HEK293 (cell line): ENCODE measurements at regions not wholly inside any gene's neighbourhood (a gene's known extent, or its start where the extent isn't known, plus 50 kb on each side); places are given as distances from the start of the nearest gene placed in this dataset.

Source experiments
- CTCF ChIA-PET: fragments of 350-600 bp; formaldehyde crosslinking; extraction: SDS; loops from one replicate; lab custom pipeline; 2021; ENCODE audit warnings: antibody characterized with exemption; lab: Yijun Ruan, JAX
- POLR2A ChIA-PET: fragments of 300-600 bp; formaldehyde crosslinking; extraction: SDS; loops from one replicate; lab custom pipeline; 2020; ENCODE audit warnings: antibody characterized with exemption, inconsistent platforms; lab: Yijun Ruan, JAX
- H3K27ac ChIP-seq: fragments of 200-500 bp; sonication (Bioruptor generic); 2 replicates; pipeline ENCODE4 v1.5.1; 2014; ENCODE audit warnings: low read depth, low read length, control low read depth, inconsistent platforms; ENCODE audit errors: extremely low read depth
- H3K36me3 ChIP-seq, 2 experiments: fragments of 200-500 bp in 1 of 2; sonication (Bioruptor generic) in 1 of 2; 1 replicate in 1 of 2; 2 replicates in 1 of 2; pipeline ENCODE4 v1.5.1; 2014 to 2017; ENCODE audit warnings: inconsistent platforms in 2 of 2, low read length in 2 of 2; ENCODE audit not compliant: control insufficient read depth in 2 of 2, insufficient read depth in 1 of 2
- H3K4me1 ChIP-seq: fragments of 200-500 bp; sonication (Bioruptor generic); 2 replicates; pipeline ENCODE4 v1.5.1; 2014; ENCODE audit warnings: mild to moderate bottlenecking, low read length, inconsistent platforms; ENCODE audit not compliant: control insufficient read depth, insufficient read depth
- H3K4me3 ChIP-seq: 2 replicates; pipeline ENCODE4 v1.5.1; 2011; ENCODE audit warnings: low read depth, mild to moderate bottlenecking, control low read depth, low read length, moderate library complexity
- H3K9me3 ChIP-seq: fragments of 200-500 bp; sonication (Bioruptor generic); 2 replicates; pipeline ENCODE4 v1.5.1; 2014; ENCODE audit warnings: low read depth, low read length, inconsistent platforms; ENCODE audit not compliant: control insufficient read depth, insufficient read depth
- BCL11B ChIP-seq: fragments of 450-650 bp; formaldehyde crosslinking; IDR thresholded peaks from 2 replicates; pipeline ENCODE4 v1.5.1; 2016; ENCODE audit warnings: low read depth, missing biosample characterization, missing genetic modification characterization
- GLIS2 ChIP-seq: fragments of 450-650 bp; formaldehyde crosslinking; IDR thresholded peaks from 2 replicates; pipeline ENCODE4 v1.5.1; 2016; ENCODE audit warnings: missing biosample characterization, missing genetic modification characterization
- TCF7L2 ChIP-seq: IDR thresholded peaks from 2 replicates; pipeline ENCODE4 v1.6.1; 2011; ENCODE audit warnings: low read depth, mild to moderate bottlenecking, inconsistent platforms, low read length, moderate library complexity, borderline replicate concordance
- YY2 ChIP-seq: fragments of 450-650 bp; formaldehyde crosslinking; IDR thresholded peaks from 2 replicates; pipeline ENCODE4 v1.5.1; 2016; ENCODE audit warnings: missing biosample characterization, missing genetic modification characterization
- ZNF221 ChIP-seq: fragments of 450-650 bp; formaldehyde crosslinking; IDR thresholded peaks from 2 replicates; pipeline ENCODE4 v1.5.1; 2017; ENCODE audit warnings: missing biosample characterization, missing genetic modification characterization, borderline replicate concordance
- ZNF501 ChIP-seq: fragments of 450-650 bp; formaldehyde crosslinking; IDR thresholded peaks from 2 replicates; pipeline ENCODE4 v1.5.1; 2016; ENCODE audit warnings: missing biosample characterization, missing genetic modification characterization
- ZNF510 ChIP-seq: fragments of 450-650 bp; formaldehyde crosslinking; IDR thresholded peaks from 2 replicates; pipeline ENCODE4 v1.5.1; 2018; ENCODE audit warnings: mild to moderate bottlenecking, missing genetic modification characterization, missing biosample characterization; ENCODE audit not compliant: insufficient replicate concordance
- ZNF521 ChIP-seq: fragments of 450-650 bp; formaldehyde crosslinking; IDR thresholded peaks from 2 replicates; pipeline ENCODE4 v1.5.1; 2017; ENCODE audit warnings: missing biosample characterization, mild to moderate bottlenecking, missing genetic modification characterization
- ZNF610 ChIP-seq: fragments of 450-650 bp; formaldehyde crosslinking; IDR thresholded peaks from 2 replicates; pipeline ENCODE4 v1.5.1; 2016; ENCODE audit warnings: missing biosample characterization, missing genetic modification characterization, borderline replicate concordance
- ZNF623 ChIP-seq: fragments of 450-650 bp; formaldehyde crosslinking; IDR thresholded peaks from 2 replicates; pipeline ENCODE4 v1.5.1; 2016; ENCODE audit warnings: missing biosample characterization, missing genetic modification characterization
- ZNF629 ChIP-seq: fragments of 450-650 bp; formaldehyde crosslinking; IDR thresholded peaks from 2 replicates; pipeline ENCODE4 v1.5.1; 2017; ENCODE audit warnings: missing biosample characterization, missing genetic modification characterization
- ZNF837 ChIP-seq: fragments of 450-650 bp; formaldehyde crosslinking; IDR thresholded peaks from 2 replicates; pipeline ENCODE4 v1.5.1; 2016; ENCODE audit warnings: missing biosample characterization, missing genetic modification characterization
- ZXDB ChIP-seq: fragments of 450-650 bp; formaldehyde crosslinking; IDR thresholded peaks from 2 replicates; pipeline ENCODE4 v1.5.1; 2016; ENCODE audit warnings: missing biosample characterization, missing genetic modification characterization
- TF ChIP-seq, protein P1 (sequence below): fragments of 450-650 bp; formaldehyde crosslinking; IDR thresholded peaks from 2 replicates; pipeline ENCODE4 v1.5.1; 2016; ENCODE audit warnings: missing biosample characterization, missing genetic modification characterization, borderline replicate concordance
- TF ChIP-seq, protein P2 (sequence below): fragments of 450-650 bp; formaldehyde crosslinking; IDR thresholded peaks from 2 replicates; pipeline ENCODE4 v1.5.1; 2017; ENCODE audit warnings: missing biosample characterization, missing genetic modification characterization
- TF ChIP-seq, protein P3 (sequence below): fragments of 450-650 bp; formaldehyde crosslinking; IDR thresholded peaks from 2 replicates; pipeline ENCODE4 v1.5.1; 2016; ENCODE audit warnings: missing biosample characterization, missing genetic modification characterization
- TF ChIP-seq, protein P4 (sequence below): fragments of 450-650 bp; formaldehyde crosslinking; IDR thresholded peaks from 2 replicates; pipeline ENCODE4 v1.5.1; 2017; ENCODE audit warnings: missing biosample characterization, missing genetic modification characterization
- TF ChIP-seq, protein P5 (sequence below): fragments of 450-650 bp; formaldehyde crosslinking; IDR thresholded peaks from 2 replicates; pipeline ENCODE4 v1.5.1; 2016; ENCODE audit warnings: missing biosample characterization, missing genetic modification characterization

DNA sequence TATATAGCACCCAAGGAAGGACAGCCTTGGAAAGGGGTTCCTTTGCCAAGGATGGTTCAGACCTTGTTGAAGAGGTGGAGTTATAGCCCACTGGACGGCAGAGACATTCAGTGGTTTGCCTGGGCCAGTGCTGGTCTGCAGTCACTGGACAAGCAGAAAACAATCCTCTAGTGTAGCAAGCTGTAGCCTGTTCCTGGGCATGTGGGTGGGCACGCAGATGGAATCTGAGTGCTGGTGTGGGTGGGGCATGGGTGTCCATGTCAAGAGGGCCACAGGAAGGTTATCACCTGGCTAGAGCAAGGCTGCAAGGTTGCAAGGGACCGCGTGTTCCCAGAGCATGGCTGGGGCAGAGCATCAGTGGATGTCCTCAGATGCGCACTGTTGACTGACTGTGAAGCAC lies 244.7 kb downstream of the PTPRU start:
- no peaks in the 10 kb centered on the region for H3K4me1 ChIP-seq
- H3K4me3 ChIP-seq = no peak overlapping the region
- no peak for TF ChIP-seq ZNF610 (tag by site-specific recombination)
- H3K9me3 ChIP-seq = no peaks in the 10 kb centered on the region
- ChIA-PET POLR2A (no interaction called here), CTCF (interaction anchor here (0.6 kb wide), 1 partner anchor 278 kb away, joined by 3 read pairs; no protein-coding TSS in a partner anchor)
- no peak overlapping the region for H3K27ac ChIP-seq
- no peaks in the 10 kb centered on the region for H3K36me3 ChIP-seq

DNA sequence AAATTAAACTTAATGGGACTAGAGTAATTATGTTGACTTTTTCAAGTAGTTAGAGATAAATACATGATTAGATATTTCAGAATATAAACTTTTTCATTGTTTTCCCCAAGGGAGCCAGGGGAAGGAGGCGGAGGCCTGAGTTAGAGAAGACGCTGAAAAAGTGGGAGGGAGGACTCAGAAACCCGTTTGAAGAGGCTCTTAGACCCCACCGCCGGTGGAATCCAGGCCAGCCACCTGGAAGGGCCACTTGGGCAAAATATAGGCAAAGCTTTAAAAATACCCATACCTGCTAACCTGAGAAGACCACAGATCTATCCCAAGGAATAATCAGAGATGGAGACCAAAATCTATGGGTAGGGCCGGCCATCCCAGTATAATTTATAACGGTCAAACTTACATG lies 242.6 kb downstream of the PTPRU start:
- no peak overlapping the region for H3K4me3 ChIP-seq
- ChIA-PET CTCF (no interaction called here), POLR2A (no interaction called here)
- TF ChIP-seq TCF7L2 (no peak), ZNF629 (no peak), YY2 (tag by site-specific recombination) (no peak)
- TF ChIP-seq, protein P1, sequence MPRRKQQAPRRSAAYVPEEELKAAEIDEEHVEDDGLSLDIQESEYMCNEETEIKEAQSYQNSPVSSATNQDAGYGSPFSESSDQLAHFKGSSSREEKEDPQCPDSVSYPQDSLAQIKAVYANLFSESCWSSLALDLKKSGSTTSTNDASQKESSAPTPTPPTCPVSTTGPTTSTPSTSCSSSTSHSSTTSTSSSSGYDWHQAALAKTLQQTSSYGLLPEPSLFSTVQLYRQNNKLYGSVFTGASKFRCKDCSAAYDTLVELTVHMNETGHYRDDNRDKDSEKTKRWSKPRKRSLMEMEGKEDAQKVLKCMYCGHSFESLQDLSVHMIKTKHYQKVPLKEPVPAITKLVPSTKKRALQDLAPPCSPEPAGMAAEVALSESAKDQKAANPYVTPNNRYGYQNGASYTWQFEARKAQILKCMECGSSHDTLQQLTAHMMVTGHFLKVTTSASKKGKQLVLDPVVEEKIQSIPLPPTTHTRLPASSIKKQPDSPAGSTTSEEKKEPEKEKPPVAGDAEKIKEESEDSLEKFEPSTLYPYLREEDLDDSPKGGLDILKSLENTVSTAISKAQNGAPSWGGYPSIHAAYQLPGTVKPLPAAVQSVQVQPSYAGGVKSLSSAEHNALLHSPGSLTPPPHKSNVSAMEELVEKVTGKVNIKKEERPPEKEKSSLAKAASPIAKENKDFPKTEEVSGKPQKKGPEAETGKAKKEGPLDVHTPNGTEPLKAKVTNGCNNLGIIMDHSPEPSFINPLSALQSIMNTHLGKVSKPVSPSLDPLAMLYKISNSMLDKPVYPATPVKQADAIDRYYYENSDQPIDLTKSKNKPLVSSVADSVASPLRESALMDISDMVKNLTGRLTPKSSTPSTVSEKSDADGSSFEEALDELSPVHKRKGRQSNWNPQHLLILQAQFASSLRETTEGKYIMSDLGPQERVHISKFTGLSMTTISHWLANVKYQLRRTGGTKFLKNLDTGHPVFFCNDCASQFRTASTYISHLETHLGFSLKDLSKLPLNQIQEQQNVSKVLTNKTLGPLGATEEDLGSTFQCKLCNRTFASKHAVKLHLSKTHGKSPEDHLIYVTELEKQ (tag by site-specific recombination) = no peak
- no peaks in the 10 kb centered on the region for H3K4me1 ChIP-seq
- H3K36me3 ChIP-seq = no peaks in the 10 kb centered on the region
- H3K27ac ChIP-seq = no peak overlapping the region
- no peaks in the 10 kb centered on the region for H3K9me3 ChIP-seq

DNA sequence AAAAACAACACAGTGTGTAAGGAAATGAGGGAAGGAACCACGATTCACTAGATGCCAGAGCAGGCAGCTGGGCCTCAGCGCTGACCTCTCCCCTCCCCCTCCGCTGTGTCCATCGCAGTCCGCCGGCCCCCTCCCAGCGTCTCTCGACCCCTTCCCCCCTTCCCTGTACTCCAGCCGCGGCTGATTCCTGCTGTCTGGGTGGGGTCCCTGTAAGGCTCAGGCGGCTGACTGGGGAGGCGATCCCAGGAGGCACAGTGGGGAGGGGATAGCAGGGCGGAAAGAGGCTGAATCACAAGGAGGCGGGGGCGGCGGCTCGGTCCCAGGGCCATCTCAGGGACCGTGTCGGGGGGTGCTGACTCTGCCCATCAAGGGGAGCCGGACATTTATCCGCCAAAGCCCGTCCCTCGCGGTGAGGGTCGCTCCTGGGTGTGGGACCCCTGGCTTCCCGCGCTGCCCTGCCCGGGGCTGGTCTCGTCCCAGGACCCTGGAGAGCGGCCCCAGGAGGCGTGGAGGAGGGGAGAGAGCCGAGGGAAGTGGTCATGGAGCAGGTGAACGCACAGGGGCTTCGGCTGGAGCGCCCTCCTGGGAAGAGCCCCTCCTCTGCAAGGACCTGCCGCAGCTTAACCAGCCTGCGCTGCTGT lies 241.9 kb downstream of the PTPRU start:
- Histone ChIP-seq H3K27ac (no peak overlapping the region), H3K4me1 (no peaks in the 10 kb centered on the region), H3K9me3 (no peaks in the 10 kb centered on the region), H3K36me3 (no peaks in the 10 kb centered on the region), H3K4me3 (no peak overlapping the region)
- ChIA-PET POLR2A (interaction anchor here (0.6 kb wide), 1 partner anchor 561 kb away, joined by 3 read pairs; no protein-coding TSS in a partner anchor), CTCF (no interaction called here)
- TF ChIP-seq ZXDB = no peak
- no peak for TF ChIP-seq ZNF221 (tag by site-specific recombination)
- TF ChIP-seq ZNF623 (tag by site-specific recombination) = no peak
- TF ChIP-seq ZNF510 = no peak
- TF ChIP-seq, protein P2, sequence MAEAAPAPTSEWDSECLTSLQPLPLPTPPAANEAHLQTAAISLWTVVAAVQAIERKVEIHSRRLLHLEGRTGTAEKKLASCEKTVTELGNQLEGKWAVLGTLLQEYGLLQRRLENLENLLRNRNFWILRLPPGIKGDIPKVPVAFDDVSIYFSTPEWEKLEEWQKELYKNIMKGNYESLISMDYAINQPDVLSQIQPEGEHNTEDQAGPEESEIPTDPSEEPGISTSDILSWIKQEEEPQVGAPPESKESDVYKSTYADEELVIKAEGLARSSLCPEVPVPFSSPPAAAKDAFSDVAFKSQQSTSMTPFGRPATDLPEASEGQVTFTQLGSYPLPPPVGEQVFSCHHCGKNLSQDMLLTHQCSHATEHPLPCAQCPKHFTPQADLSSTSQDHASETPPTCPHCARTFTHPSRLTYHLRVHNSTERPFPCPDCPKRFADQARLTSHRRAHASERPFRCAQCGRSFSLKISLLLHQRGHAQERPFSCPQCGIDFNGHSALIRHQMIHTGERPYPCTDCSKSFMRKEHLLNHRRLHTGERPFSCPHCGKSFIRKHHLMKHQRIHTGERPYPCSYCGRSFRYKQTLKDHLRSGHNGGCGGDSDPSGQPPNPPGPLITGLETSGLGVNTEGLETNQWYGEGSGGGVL = no peak
- TF ChIP-seq, protein P3, sequence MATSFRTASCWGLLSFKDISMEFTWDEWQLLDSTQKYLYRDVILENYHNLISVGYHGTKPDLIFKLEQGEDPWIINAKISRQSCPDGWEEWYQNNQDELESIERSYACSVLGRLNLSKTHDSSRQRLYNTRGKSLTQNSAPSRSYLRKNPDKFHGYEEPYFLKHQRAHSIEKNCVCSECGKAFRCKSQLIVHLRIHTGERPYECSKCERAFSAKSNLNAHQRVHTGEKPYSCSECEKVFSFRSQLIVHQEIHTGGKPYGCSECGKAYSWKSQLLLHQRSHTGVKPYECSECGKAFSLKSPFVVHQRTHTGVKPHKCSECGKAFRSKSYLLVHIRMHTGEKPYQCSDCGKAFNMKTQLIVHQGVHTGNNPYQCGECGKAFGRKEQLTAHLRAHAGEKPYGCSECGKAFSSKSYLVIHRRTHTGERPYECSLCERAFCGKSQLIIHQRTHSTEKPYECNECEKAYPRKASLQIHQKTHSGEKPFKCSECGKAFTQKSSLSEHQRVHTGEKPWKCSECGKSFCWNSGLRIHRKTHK = no peak
- no peak for TF ChIP-seq GLIS2 (tag by site-specific recombination)
- TF ChIP-seq, protein P4, sequence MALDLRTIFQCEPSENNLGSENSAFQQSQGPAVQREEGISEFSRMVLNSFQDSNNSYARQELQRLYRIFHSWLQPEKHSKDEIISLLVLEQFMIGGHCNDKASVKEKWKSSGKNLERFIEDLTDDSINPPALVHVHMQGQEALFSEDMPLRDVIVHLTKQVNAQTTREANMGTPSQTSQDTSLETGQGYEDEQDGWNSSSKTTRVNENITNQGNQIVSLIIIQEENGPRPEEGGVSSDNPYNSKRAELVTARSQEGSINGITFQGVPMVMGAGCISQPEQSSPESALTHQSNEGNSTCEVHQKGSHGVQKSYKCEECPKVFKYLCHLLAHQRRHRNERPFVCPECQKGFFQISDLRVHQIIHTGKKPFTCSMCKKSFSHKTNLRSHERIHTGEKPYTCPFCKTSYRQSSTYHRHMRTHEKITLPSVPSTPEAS = no peak
- TF ChIP-seq, protein P5, sequence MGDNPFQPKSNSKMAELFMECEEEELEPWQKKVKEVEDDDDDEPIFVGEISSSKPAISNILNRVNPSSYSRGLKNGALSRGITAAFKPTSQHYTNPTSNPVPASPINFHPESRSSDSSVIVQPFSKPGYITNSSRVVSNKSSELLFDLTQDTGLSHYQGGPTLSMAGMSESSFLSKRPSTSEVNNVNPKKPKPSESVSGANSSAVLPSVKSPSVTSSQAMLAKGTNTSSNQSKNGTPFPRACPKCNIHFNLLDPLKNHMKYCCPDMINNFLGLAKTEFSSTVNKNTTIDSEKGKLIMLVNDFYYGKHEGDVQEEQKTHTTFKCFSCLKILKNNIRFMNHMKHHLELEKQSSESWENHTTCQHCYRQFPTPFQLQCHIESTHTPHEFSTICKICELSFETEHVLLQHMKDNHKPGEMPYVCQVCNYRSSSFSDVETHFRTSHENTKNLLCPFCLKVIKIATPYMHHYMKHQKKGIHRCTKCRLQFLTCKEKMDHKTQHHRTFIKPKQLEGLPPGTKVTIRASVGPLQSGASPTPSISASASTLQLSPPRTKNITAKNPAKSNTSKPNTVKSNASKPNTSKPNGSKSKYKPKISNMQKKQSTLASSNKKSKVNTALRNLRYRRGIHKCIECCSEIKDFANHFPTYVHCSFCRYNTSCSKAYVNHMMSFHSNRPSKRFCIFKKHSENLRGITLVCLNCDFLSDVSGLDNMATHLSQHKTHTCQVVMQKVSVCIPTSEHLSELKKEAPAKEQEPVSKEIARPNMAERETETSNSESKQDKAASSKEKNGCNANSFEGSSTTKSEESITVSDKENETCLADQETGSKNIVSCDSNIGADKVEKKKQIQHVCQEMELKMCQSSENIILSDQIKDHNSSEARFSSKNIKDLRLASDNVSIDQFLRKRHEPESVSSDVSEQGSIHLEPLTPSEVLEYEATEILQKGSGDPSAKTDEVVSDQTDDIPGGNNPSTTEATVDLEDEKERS (tag by site-specific recombination) = no peak
- TF ChIP-seq ZNF521 (tag by site-specific recombination) = no peak
- TF ChIP-seq BCL11B = no peak
- no peak for TF ChIP-seq YY2 (tag by site-specific recombination)
- TF ChIP-seq ZNF501 (tag by site-specific recombination) = no peak
- TF ChIP-seq ZNF837 (tag by site-specific recombination) = no peak
